ENCODE measurements at regions not wholly inside any gene's neighbourhood (a gene's known extent, or its start where the extent isn't known, plus 50 kb on each side); places are given as distances from the start of the nearest gene placed in this dataset.

DNA sequence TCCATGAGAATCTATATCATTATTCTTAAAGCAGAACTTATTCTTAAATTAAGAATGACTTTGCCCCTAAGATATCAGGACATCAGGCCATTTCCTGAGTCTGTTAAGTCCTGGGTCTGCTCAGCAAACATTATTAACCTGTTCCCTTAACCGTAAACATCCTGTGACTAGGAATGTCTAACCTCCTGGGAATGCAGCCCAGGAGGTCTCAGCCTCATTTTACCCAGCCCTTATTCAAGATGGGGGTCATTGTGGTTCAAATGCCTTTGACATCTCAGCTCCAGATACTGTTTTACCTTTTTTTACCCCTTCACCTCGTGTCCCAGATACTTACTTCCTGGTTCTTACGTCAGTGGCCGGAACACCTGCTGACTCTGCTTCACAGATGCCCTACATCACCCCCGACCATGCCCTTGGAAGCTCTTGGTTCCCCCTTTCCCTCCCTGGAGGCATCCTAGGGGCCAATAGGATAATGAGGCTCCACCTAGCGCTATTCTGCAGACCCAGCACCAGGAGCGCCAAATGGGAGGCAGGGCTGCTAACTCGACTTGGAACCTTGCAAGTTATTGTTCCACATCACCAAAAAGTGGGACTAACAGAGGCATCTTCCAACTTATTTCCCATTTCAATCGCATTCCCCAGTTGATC is 182.5 kb downstream of the MED10 start:
- Histone ChIP-seq H4K20me1 (ENCODE audit: insufficient read depth, low read length) (no peaks in the 10 kb centered on the region), H3K4me3 (ENCODE audit: low read depth, low read length, poor library complexity, severe bottlenecking) (peak overlapping the region; percentile 43), H3F3A (ENCODE audit: insufficient read depth, low read length) (no peaks in the 10 kb centered on the region), H3K4me2 (ENCODE audit: low read length) (peak overlapping the region; percentile 65), H2AFZ (ENCODE audit: low read length) (no peak overlapping the region), H3K9ac (ENCODE audit: low read length) (peak overlapping the region; percentile 15; the same call in 1 of the 2 replicates), H3K27me3 (ENCODE audit: insufficient read depth, low read length) (no peaks in the 10 kb centered on the region), H3K9me3 (ENCODE audit: low read length) (no peaks in the 10 kb centered on the region), H3K9me2 (ENCODE audit: low read depth, low read length) (no peaks in the 10 kb centered on the region), H3K36me3 (ENCODE audit: insufficient read depth, low read length) (peaks cover 6% of the 10 kb centered on the region; the same call in 1 of the 2 replicates), H3K4me1 (ENCODE audit: insufficient read depth, low read length, severe bottlenecking) (peaks cover 68% of the 10 kb centered on the region), H3K27ac (ENCODE audit: low read depth, low read length, poor library complexity, severe bottlenecking) (peak overlapping the region; percentile 68), H3K79me2 (ENCODE audit: insufficient read depth, low read length) (no peaks in the 10 kb centered on the region)
- TF ChIP-seq EZH2 (IDR thresholded peaks at IDR 0.05; ENCODE audit: borderline replicate concordance, low read length), result no peak
- TF ChIP-seq, protein P1, sequence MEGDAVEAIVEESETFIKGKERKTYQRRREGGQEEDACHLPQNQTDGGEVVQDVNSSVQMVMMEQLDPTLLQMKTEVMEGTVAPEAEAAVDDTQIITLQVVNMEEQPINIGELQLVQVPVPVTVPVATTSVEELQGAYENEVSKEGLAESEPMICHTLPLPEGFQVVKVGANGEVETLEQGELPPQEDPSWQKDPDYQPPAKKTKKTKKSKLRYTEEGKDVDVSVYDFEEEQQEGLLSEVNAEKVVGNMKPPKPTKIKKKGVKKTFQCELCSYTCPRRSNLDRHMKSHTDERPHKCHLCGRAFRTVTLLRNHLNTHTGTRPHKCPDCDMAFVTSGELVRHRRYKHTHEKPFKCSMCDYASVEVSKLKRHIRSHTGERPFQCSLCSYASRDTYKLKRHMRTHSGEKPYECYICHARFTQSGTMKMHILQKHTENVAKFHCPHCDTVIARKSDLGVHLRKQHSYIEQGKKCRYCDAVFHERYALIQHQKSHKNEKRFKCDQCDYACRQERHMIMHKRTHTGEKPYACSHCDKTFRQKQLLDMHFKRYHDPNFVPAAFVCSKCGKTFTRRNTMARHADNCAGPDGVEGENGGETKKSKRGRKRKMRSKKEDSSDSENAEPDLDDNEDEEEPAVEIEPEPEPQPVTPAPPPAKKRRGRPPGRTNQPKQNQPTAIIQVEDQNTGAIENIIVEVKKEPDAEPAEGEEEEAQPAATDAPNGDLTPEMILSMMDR (IDR thresholded peaks at IDR 0.05; ENCODE audit: low read length), result no peak

DNA sequence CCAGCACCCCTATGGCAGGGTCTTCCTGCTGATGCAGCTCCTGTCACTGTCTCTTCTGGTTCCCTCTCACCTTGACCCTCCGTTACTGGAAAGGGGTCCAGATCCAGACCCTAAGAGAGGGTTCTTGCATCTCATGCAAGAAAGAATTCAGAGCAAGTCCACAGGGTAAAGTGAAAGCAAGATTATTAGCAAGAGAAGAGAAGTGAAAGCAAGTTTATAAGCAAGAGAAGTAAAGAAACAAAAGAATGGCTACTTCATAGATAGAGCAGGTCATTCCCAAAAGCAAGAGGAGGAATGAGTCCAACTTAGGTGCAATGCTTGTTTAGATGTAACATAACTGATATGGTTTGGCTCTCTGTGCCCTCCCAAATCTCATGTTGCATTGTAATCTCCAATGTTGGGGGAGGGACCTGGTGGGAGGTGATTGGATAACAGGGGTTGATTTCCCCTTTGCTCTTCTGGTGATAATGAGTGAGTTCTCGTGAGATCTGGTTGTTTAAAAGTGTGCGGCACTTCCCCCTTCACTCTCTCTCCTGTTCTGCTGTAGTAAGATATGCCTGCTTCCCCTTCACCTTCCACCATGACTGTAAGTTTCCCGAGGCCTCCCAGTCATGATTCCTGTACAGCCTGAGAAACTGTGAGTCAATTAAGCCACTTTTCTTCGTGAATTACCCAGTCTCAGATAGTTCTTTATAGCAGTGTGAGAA is 183.3 kb downstream of the MED10 start:
- no peaks in the 10 kb centered on the region for H3K79me2 ChIP-seq (ENCODE audit: insufficient read depth, low read length)
- H3F3A ChIP-seq (ENCODE audit: insufficient read depth, low read length), result no peaks in the 10 kb centered on the region
- H3K36me3 ChIP-seq (ENCODE audit: insufficient read depth, low read length), result peaks cover 4% of the 10 kb centered on the region; the same call in 1 of the 2 replicates
- H2AFZ ChIP-seq (ENCODE audit: low read length), result peak overlapping the region; percentile 3; the same call in 1 of the 2 replicates
- H3K4me1 ChIP-seq (ENCODE audit: insufficient read depth, low read length, severe bottlenecking), result peaks cover 72% of the 10 kb centered on the region
- peak overlapping the region; percentile 50; the same call in 1 of the 2 replicates for H3K9ac ChIP-seq (ENCODE audit: low read length)
- H3K27ac ChIP-seq (ENCODE audit: low read depth, low read length, poor library complexity, severe bottlenecking), result peak overlapping the region; percentile 68
- peak overlapping the region; percentile 43 for H3K4me3 ChIP-seq (ENCODE audit: low read depth, low read length, poor library complexity, severe bottlenecking)
- H3K9me2 ChIP-seq (ENCODE audit: low read depth, low read length), result no peaks in the 10 kb centered on the region
- peak overlapping the region; percentile 65 for H3K4me2 ChIP-seq (ENCODE audit: low read length)
- H4K20me1 ChIP-seq (ENCODE audit: insufficient read depth, low read length), result no peaks in the 10 kb centered on the region
- H3K9me3 ChIP-seq (ENCODE audit: low read length), result no peaks in the 10 kb centered on the region
- no peaks in the 10 kb centered on the region for H3K27me3 ChIP-seq (ENCODE audit: insufficient read depth, low read length)
- TF ChIP-seq EZH2 (IDR thresholded peaks at IDR 0.05; ENCODE audit: borderline replicate concordance, low read length), result no peak
- TF ChIP-seq, protein P1 (IDR thresholded peaks at IDR 0.05; ENCODE audit: low read length), result no peak

DNA sequence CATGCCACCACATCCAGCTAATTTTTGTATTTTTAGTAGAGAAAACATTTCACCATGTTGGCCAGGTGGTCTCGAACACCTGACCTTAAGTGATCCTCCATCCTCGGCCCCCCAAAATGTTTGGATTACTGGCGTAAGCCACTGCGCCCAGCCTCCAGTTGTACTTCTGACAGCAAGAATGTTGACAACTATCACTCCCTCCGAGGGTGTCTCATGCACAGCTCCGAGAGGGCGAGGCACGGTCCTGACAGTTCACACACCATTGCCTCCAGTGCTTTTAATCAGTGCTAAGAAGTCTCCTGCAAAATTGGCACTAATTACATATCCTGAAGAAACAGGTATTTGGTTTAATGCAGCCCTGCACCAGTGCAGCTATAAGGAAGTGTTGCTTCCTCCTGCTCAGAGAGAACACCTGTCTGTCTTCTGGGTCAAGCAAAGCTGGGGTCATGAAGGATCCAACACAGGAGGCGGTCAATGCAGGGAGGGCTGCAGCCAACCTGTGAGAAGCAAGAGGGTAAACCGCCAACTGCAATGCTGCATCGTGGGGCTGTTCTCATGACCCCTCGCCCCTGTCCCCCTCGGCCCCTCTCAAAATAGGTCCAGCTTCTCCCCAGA is 184.0 kb downstream of the MED10 start:
- Histone ChIP-seq H3K27ac (ENCODE audit: low read depth, low read length, poor library complexity, severe bottlenecking) (peak overlapping the region; percentile 68), H3K9me3 (ENCODE audit: low read length) (no peaks in the 10 kb centered on the region), H3K27me3 (ENCODE audit: insufficient read depth, low read length) (no peaks in the 10 kb centered on the region), H2AFZ (ENCODE audit: low read length) (no peak overlapping the region), H4K20me1 (ENCODE audit: insufficient read depth, low read length) (no peaks in the 10 kb centered on the region), H3K4me3 (ENCODE audit: low read depth, low read length, poor library complexity, severe bottlenecking) (peak overlapping the region; percentile 43), H3K9me2 (ENCODE audit: low read depth, low read length) (no peaks in the 10 kb centered on the region), H3K79me2 (ENCODE audit: insufficient read depth, low read length) (no peaks in the 10 kb centered on the region), H3K4me2 (ENCODE audit: low read length) (peak overlapping the region; percentile 65), H3K36me3 (ENCODE audit: insufficient read depth, low read length) (no peaks in the 10 kb centered on the region; the same call in 1 of the 2 replicates), H3F3A (ENCODE audit: insufficient read depth, low read length) (no peaks in the 10 kb centered on the region), H3K4me1 (ENCODE audit: insufficient read depth, low read length, severe bottlenecking) (peaks cover 79% of the 10 kb centered on the region), H3K9ac (ENCODE audit: low read length) (peak overlapping the region; percentile 50; the same call in 1 of the 2 replicates)
- TF ChIP-seq EZH2 (IDR thresholded peaks at IDR 0.05; ENCODE audit: borderline replicate concordance, low read length), result no peak
- TF ChIP-seq, protein P1 (IDR thresholded peaks at IDR 0.05; ENCODE audit: low read length), result no peak
